GM12864 (cell line): ENCODE measurements at regions not wholly inside any gene's neighbourhood (a gene's known extent, or its start where the extent isn't known, plus 50 kb on each side); places are given as distances from the start of the nearest gene placed in this dataset.
A peak's percentile ranks its signal among the peaks of the same experiment; 100 is the strongest.

ENCODE experiments used
- DNase-seq: peaks from one replicate; pipeline ENCODE4 v3.0.0-alpha.2; 2011; ENCODE audit warnings: low read depth
- H3K4me3 ChIP-seq: 2 replicates; pipeline ENCODE4 v1.5.1; 2011; ENCODE audit warnings: mild to moderate bottlenecking, low read depth, low read length, control low read depth
- CTCF ChIP-seq: IDR thresholded peaks from 2 replicates; pipeline ENCODE4 v1.5.1; 2011; ENCODE audit warnings: low read depth, mild to moderate bottlenecking, moderate library complexity, low read length, control low read depth, inconsistent platforms; ENCODE audit errors: missing control alignments

DNA sequence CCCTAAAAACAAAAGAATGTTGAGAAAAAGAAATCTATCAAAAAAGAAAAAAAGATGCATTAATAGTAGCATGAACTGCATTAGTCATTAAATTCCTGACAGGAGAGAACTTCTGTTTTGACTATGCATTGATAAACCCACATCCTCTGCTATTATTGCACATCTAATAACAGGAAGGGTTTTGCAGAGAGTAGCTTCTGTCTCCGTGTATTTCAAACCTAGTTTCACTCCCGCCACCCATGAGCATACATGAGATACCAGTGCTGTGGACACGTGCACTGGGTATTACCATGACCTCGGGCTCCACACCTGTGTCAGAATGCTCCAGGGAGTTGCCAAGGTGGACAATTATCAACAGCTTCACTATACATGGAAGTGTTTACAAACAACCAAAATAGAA is 449.1 kb upstream of the SOX5 start:
- peak; percentile 13 for DNase-seq
- no peak overlapping the region for H3K4me3 ChIP-seq
- no peak for TF ChIP-seq CTCF

DNA sequence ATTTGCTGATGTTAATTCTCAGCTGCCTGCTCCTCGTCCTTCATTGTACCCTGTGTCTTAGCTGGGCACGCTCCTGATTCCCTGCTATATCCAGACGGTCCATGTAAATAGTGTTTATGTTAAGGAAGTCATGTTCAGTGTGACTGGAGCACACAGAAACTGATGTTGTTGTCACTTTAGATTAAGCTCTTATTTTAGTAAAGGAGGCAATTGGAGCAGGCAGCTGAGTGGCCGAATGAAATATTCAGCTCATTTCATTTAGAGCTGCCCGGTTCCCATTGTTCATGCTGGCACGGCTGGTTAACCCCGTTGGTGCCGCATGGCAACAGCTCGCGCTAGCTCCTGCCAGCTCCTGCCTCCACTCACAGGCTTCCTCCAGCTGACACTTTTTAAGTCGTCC is 446.8 kb upstream of the SOX5 start:
- TF ChIP-seq CTCF, result no peak
- no peak overlapping the region for H3K4me3 ChIP-seq
- DNase-seq, result no peak

DNA sequence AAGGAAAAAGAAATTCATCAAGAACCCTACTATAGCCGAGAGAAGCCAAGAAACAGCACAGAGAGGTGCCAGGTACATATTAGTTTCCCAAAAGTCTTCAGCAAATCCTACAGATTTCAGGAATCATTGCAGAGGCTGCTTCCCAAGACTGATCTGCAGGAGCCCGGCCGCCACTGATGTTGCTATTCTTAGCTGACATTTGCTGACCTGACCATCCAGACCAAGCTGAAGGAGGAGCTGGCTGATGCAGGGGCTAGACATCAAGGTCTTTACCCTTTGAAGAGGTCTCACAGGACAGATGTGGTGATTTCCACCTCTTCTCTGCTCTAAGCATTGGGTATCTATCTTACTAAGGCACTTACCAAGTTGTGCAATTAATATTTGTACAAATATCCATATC is 444.8 kb upstream of the SOX5 start:
- TF ChIP-seq CTCF, result no peak
- no peak for DNase-seq
- no peak overlapping the region for H3K4me3 ChIP-seq

DNA sequence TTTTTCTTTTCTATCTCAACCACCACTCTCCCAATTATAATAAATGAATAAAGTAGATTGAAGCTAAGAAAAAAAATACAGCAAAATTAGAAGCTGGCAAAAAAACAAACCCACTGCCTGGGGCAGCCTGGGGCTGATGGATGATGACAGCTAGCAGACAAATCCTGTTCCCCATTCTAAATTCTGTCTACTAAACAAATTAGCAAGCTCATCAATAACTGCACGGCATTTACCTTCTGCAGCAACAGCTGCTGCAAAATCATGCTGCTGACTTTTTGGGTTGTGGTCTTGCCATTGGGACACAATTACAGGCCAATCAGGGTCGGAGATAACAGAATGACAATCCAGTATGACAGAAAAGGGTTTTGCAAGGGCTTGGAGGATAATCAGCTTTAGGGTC is 443.6 kb upstream of the SOX5 start:
- H3K4me3 ChIP-seq, result no peak overlapping the region
- no peak for TF ChIP-seq CTCF
- no peak for DNase-seq

DNA sequence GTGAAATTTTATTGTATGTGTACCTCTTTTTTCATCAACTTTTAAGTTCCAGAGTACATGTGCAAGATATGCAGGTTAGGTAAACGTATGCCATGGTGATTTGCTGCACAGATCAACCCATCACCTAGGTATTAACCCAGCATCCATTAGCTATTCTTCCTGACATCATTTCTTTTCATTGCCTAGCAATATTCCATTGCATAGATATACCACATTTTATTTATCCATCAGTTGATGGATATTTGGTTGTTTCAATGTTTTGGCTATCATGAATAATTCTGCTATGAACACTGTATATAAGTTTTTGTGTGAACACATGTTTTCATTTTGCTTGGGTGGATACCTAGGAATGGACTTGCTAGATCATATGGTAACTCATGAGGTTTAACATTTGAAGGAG is 439.9 kb upstream of the SOX5 start:
- no peak for TF ChIP-seq CTCF
- H3K4me3 ChIP-seq, result no peak overlapping the region
- no peak for DNase-seq

GRCh38 chr12:24387381-24387780 is 437.9 kb upstream of the SOX5 start:
- no peak overlapping the region for H3K4me3 ChIP-seq
- no peak for DNase-seq
- TF ChIP-seq CTCF, result no peak

GRCh38 chr12:24386836-24387235 is 437.4 kb upstream of the SOX5 start:
- TF ChIP-seq CTCF, result no peak
- no peak overlapping the region for H3K4me3 ChIP-seq
- DNase-seq, result no peak
